WTC11 (cell line): ENCODE measurements at regions not wholly inside any gene's neighbourhood (a gene's known extent, or its start where the extent isn't known, plus 50 kb on each side); places are given as distances from the start of the nearest gene placed in this dataset.

Experiments
- ATAC-seq: fragments of 200-7000 bp; cut with Tn5 transposase; 2 replicates; pipeline ENCODE4 v1.10.0; 2021; ENCODE audit warnings: mild to moderate bottlenecking, moderate library complexity
- CTCF ChIA-PET: fragments of 300-600 bp; sonication (Branson Sonifier 250); formaldehyde crosslinking; loops from one replicate; lab custom pipeline; 2021; ENCODE audit warnings: antibody characterized with exemption; lab: Charles Lee
- POLR2A ChIA-PET: fragments of 350-600 bp; sonication (Branson Sonifier 250); formaldehyde crosslinking; loops from one replicate; lab custom pipeline; 2021; ENCODE audit warnings: antibody characterized with exemption; lab: Charles Lee
- DNase-seq: peaks from one replicate; pipeline ENCODE4 v3.0.0; 2021; ENCODE audit warnings: low spot score
- H3K27ac Mint-ChIP-seq: 2 replicates; pipeline ENCODE4 v1.8.0; 2021; ENCODE audit warnings: mixed read lengths
- H3K27me3 Mint-ChIP-seq: 2 replicates; pipeline ENCODE4 v1.8.0; 2021; ENCODE audit warnings: low read depth, mild to moderate bottlenecking, moderate library complexity, mixed read lengths
- H3K36me3 Mint-ChIP-seq: 2 replicates; pipeline ENCODE4 v1.8.0; 2021; ENCODE audit warnings: mixed read lengths
- H3K4me1 Mint-ChIP-seq: 2 replicates; pipeline ENCODE4 v1.8.0; 2022; ENCODE audit warnings: mixed read lengths
- H3K4me3 Mint-ChIP-seq: 2 replicates; pipeline ENCODE4 v1.8.0; 2021; ENCODE audit warnings: mild to moderate bottlenecking, moderate library complexity, mixed read lengths
- H3K9me3 Mint-ChIP-seq: 2 replicates; pipeline ENCODE4 v1.8.0; 2021; ENCODE audit warnings: mixed read lengths
- AR ChIP-seq: fragments of 250-450 bp; sonication (Bioruptor Pico); IDR thresholded peaks from 2 replicates; pipeline ENCODE4 v1.9.0; 2021; ENCODE audit warnings: mild to moderate bottlenecking
- CBFB ChIP-seq: sonication (generic); formaldehyde crosslinking; IDR thresholded peaks from 2 replicates; pipeline ENCODE4 v1.8.1; 2022; ENCODE audit warnings: mild to moderate bottlenecking, low read depth, missing genetic modification reagents
- E2F1 ChIP-seq: sonication (generic); formaldehyde crosslinking; IDR thresholded peaks from 2 replicates; pipeline ENCODE4 v1.8.0; 2022; ENCODE audit warnings: mild to moderate bottlenecking, missing genetic modification reagents
- EMX1 ChIP-seq: fragments of 250-450 bp; sonication (Bioruptor Pico); IDR thresholded peaks from 2 replicates; pipeline ENCODE4 v1.8.0; 2021; ENCODE audit warnings: mild to moderate bottlenecking
- GRHL2 ChIP-seq: fragments of 250-450 bp; sonication (Bioruptor Pico); IDR thresholded peaks from 2 replicates; pipeline ENCODE4 v1.8.0; 2022; ENCODE audit warnings: mild to moderate bottlenecking, moderate library complexity; ENCODE audit not compliant: insufficient replicate concordance, severe bottlenecking
- HMGXB4 ChIP-seq: sonication (generic); formaldehyde crosslinking; IDR thresholded peaks from 2 replicates; pipeline ENCODE4 v1.8.1; 2023; ENCODE audit warnings: mild to moderate bottlenecking, moderate library complexity, missing genetic modification reagents
- JAZF1 ChIP-seq: fragments of 250-450 bp; sonication (Bioruptor Pico); IDR thresholded peaks from 2 replicates; pipeline ENCODE4 v1.9.0; 2021; ENCODE audit warnings: moderate library complexity, mild to moderate bottlenecking, inconsistent platforms
- MAX ChIP-seq: sonication (generic); formaldehyde crosslinking; IDR thresholded peaks from 2 replicates; pipeline ENCODE4 v1.8.0; 2022; ENCODE audit warnings: mild to moderate bottlenecking, missing genetic modification reagents
- MXD4 ChIP-seq: fragments of 250-450 bp; sonication (Bioruptor Pico); IDR thresholded peaks from 2 replicates; pipeline ENCODE4 v1.8.0; 2021; ENCODE audit warnings: mild to moderate bottlenecking, moderate library complexity, borderline replicate concordance
- ZNF425 ChIP-seq: fragments of 250-450 bp; sonication (Bioruptor Pico); conservative IDR thresholded peaks from 2 replicates; pipeline ENCODE4 v1.9.0; 2021; ENCODE audit warnings: mild to moderate bottlenecking
- ZNF512 ChIP-seq: sonication (generic); formaldehyde crosslinking; IDR thresholded peaks from 2 replicates; pipeline ENCODE4 v1.8.1; 2022; ENCODE audit warnings: missing genetic modification reagents, borderline replicate concordance
- ZNF532 ChIP-seq: fragments of 250-450 bp; sonication (Bioruptor Pico); IDR thresholded peaks from 2 replicates; pipeline ENCODE4 v1.9.0; 2021; ENCODE audit warnings: mild to moderate bottlenecking, borderline replicate concordance
- ZNF671 ChIP-seq: fragments of 250-450 bp; sonication (Bioruptor Pico); IDR thresholded peaks from 2 replicates; pipeline ENCODE4 v1.8.0; 2021; ENCODE audit warnings: mild to moderate bottlenecking

- DNase-seq = no peak
- no peak for ATAC-seq
- TF ChIP-seq MAX (CRISPR knock-in tag) (no peak), JAZF1 (CRISPR knock-in tag) (no peak), GRHL2 (no peak), MXD4 (CRISPR knock-in tag) (no peak), AR (CRISPR knock-in tag) (no peak), EMX1 (CRISPR knock-in tag) (no peak), ZNF425 (CRISPR knock-in tag) (no peak), HMGXB4 (CRISPR knock-in tag) (no peak), CBFB (CRISPR knock-in tag) (no peak), ZNF512 (CRISPR knock-in tag) (no peak), ZNF532 (CRISPR knock-in tag) (no peak), ZNF671 (CRISPR knock-in tag) (no peak), E2F1 (CRISPR knock-in tag) (no peak)
- Mint-ChIP-seq H3K4me1 (no peaks in the 10 kb centered on the region), H3K27ac (no peak overlapping the region), H3K27me3 (peaks cover 9% of the 10 kb centered on the region), H3K9me3 (peaks cover 67% of the 10 kb centered on the region), H3K36me3 (peaks cover 78% of the 10 kb centered on the region), H3K4me3 (no peak overlapping the region)
- POLR2A ChIA-PET = no interaction called here
- CTCF ChIA-PET = no interaction called here
These were observed 316.2 kb upstream of the C1orf174 start for GRCh38 chr1:4216231-4216630.
